HS-5 (cell line): ENCODE measurements at regions not wholly inside any gene's neighbourhood (a gene's known extent, or its start where the extent isn't known, plus 50 kb on each side); places are given as distances from the start of the nearest gene placed in this dataset.
"Not testable (repeated sequence)": the region's sequence is repeated elsewhere in the genome, so short reads cannot be mapped to it uniquely, and the experiment has no call there.

Experiments used
- DNase-seq: peaks from one replicate; pipeline ENCODE4 v3.0.0-alpha.2; 2012; ENCODE audit warnings: low read depth

DNA sequence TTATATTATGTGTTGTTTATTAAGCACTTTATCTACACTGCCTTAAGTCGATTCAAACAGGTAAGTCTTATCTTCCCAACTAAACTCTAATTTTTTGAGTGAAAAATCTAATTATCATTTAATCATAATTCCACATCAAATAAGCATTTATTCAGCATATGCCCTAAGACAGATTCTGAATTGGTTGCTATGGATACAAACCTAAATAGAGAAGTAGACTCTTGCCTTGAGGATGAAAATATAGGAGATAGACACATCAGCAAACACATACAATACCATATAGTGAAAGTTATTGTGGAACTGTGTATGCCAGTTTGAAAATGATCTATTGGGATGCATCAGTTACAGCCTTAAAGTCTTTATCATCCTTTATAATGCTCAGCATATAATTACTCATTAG is 1679.9 kb downstream of the SLITRK1 start:
- DNase-seq: no peak

DNA sequence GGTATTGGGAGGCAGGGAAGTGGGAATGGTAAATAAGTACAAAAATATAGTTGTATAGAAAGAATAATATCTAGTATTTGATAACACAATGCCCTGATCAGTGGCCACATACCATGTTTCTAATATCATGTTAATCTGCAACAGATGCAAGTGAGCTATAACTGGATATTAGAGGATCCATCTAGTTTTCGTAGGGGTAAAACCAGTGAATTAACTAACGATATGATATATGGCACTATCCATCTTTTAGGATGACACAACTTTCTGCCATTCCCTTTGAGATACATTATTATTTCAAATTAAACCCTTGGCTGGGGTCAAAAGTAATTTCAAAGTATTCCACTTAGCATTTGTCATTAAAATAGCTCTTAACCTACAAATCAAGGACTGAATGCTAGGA is 1686.2 kb downstream of the SLITRK1 start:
- no peak for DNase-seq

DNA sequence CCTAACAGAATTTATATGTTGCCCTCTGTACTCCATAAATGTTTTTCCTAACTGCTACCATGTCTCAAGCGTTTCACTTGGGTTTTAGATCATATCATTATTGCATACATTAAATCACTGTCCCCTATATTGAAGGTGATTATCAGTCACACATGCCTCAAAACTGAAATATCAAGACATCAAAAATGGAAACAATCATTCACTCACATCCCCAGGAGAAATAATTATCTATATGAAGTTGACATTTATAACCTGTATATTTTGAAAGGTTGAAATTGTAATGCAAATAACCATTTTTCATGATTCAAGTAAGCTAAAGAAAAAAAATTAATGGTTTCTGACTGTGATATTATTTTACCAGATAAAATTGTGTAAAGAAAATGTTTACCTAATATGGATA is 1695.0 kb downstream of the SLITRK1 start:
- no peak for DNase-seq

DNA sequence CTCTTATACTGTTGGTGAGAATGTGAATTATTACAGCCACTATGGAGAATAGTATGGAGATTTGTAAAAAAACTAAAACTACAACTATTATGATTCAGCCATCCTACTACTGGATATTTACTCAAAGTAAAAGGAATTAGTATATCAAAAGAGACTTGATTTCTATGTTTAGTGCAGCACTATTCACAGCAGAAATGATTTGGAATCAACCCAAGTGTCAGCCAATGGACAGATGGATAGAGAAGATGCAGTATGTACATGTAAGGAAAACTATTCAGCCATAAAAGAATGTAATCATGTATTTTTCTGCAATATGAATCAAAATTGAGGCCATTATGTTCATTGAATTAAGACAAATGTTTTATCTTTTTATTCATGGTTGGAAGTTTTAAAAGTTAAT is 1705.5 kb downstream of the SLITRK1 start:
- DNase-seq: no peak

DNA sequence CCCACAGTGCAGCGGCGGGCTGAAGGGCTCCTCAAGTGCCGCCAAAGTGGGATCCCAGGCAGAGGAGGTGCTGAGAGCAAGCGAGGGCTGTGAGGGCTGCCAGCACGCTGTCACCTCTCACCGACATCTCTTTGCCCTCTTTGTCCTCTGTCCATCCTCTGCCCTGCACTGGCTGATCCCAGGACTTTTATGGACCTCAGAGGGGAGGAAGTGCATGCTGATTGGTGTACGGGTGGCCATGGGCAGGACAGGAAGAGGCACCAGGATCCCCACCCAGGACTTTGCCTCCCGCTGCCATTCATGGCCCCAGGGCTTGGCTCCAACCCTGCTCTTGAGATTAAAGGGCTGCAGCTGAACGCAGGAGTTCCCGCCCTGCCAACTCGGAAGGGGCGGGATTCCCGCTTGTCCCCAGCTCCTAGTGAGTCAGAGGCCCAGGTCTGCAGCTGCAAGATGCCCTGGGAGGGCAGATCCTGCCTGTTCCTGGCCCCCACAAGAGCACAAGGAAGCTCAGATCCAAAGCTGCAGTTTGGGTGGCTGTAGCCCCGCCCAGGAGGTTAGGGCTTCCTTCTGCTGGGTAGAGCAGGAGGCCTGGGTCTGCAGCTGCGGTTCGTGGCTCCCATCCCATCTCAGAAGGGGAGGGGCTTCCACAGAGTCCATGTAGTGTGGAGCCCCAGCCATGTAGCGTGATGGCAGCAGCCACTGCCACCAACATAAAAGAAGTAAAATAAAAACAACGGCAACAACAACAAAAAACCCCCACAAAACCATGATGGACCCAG is 1716.7 kb downstream of the SLITRK1 start:
- DNase-seq: no peak

DNA sequence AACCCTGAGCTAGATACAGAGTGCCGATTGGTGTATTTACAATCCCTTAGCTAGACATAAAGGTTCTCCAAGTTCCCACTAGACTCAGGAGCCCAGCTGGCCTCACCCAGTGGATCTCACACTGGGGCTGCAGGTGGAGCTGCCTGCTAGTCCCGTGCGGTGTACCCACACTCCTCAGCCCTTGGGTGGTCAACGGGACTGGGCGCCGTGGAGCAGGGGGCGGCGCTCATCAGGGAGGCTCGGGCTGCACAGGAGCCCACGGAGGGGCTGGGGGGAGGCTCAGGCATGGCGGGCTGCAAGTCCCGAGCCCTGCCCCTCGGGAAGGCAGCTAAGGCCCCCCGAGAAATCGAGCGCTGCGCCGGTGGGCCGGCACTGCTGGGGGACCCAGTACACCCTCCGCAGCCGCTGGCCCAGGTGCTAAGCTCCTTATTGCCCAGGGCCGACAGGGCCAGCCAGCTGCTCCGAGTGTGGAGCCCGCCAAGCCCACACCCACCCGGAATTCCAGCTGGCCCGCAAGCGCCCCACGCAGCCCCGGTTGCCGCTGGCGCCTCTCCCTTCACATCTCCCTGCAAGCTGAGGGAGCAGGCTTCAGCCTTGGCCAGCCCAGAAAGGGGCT is 1717.4 kb downstream of the SLITRK1 start:
- DNase-seq: not testable (repeated sequence)

DNA sequence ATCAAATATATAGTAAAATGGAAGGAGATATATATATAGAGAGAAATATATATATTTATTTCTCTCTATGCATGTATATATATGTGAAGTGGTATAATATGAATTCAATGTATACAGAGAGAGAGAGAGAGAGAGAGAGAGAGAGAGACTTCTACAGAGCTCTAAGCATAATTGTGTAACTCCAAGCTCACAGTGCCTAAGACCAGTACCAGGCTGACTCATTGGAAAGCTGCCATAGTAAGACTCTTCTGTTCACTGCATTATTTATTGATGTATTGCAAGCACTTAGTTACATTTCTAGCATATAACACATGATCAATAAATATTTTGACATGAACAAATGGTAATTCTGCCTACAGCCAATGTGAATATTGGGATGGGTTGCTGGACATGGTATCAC is 1734.7 kb downstream of the SLITRK1 start:
- no peak for DNase-seq

DNA sequence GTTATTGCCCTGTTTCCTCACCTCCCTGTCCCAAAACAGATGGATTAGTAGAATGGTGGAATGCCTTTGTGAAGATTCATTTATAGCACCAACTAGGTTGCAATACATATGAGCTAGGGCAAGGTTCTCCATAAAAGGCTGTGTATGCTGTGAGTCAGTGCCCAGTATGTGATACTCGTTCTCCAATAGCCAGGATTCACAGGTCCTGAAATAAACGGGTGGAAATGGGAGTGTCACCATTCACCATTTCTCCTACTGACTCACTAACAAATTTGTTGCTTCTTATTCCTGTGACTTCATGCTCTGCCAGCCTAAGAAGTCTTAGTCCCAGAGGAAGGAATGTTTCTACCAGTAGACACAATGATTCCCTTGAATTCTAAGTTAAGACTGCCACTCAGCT is 1745.4 kb downstream of the SLITRK1 start:
- peak; percentile 36 for DNase-seq

DNA sequence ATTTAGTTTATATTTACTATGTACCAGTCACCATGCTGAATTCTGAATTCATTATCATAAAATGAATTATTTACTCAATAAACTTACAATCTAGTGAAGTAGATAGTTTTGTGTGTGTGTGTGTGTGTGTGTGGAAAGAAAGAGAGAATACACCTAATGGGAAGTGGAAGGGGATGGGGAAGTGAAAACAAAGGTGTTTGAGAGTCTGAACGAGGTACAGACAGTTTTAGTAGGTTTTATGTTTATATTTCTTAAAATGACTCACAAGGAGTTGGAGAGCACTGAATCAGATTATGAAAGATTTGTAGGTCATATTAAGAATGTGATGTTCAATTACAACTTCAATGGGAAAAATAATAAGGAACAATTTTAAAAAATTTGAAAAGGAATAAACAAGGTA is 1753.0 kb downstream of the SLITRK1 start:
- DNase-seq: no peak

DNA sequence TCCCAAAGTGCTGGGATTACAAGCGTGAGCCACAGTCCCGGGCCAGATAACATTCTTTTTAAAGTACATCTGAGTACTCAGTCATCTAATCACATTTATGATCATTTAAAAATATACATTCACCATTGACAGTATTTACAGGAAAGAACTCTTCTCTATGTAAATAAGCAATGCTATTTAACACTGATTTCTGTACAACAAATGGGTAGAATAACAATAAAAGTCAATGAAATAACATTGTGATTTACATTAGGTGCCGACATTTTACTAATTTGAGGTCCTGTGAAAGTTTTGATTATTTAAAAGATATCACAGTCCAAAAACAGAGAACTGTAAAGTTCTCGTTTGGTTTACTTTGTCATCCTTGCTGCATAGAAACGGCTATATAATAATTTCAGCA is 1763.7 kb downstream of the SLITRK1 start:
- DNase-seq: no peak

DNA sequence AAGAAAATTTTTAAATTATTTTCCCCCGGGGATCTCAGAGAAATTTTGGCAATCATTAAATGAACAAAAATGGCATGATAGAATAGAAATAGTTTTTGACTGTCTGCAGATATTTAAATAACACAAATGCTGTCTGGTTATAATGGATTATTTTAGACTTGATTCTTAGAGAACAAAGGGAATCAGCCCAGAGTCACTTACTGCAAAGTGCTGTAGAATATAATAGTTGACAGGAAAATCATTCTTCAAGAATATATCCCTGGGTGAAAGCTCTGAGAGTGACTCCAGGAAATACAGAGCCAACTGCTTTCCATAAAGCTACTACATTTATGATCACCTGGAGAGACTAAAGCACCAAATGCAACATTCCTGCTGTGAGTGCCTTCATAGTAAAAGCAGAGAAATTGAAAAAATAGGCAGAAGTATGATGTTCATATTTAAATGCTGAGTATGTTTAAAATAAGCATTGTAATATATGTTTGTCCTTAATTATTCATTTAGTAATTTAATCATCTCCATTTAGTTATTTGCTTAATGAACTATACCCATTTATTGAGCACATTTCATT is 1765.8 kb downstream of the SLITRK1 start:
- no peak for DNase-seq

DNA sequence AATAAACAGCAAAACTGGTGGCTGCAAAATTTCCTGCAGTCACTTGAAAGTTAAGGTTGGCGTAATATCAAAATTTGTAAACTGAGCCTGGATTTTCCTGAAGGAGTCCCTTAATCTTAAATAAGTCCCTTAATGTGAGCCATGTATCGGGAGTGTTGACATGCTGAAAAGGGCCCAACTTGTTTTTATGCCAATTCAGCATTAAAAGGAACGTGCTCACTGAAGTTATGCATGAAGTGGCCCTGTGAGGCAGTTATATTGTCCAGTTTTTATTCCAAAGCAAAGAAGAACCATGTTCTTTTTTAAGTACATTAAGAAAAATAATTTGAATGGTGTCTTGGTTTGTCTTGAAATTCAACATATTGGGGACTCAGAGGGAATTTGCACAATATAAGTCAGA is 1766.9 kb downstream of the SLITRK1 start:
- DNase-seq: no peak

DNA sequence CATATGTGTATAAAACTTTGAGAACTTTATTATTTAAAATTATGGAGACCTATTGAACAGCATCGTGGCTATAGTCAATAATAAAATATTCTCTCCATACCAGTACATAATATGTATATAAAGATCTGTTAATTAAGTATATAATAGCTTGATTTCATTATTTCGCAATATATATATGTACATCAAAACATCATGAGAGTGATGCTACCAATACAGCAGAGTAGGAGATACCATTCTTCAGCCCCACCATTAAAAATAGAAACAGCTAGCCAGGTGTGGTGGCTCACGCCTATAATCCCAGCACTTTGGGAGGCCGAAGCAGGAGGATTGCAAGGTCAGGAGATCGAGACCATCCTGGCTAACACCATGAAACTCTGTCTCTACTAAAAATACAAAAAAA is 1755.3 kb upstream of the SPRY2 start:
- no peak for DNase-seq

DNA sequence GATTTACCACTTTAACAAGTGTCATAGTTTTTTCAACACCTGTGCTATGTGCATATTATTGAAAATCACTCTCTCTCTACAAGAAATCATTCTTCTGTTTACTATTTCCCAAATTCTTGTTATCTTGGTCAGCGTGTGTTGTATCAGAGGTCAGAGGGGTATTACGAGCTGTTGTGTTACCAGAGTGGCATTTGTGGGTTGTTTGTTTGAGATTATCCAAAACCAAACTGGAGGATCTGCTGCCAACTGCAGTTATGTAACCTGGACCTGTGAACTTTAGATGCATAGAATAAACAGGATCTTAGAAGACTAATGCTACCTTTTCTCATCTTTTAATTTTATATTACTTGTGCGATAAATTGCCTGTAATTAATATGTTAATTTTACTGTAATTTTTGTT is 1751.4 kb upstream of the SPRY2 start:
- no peak for DNase-seq

DNA sequence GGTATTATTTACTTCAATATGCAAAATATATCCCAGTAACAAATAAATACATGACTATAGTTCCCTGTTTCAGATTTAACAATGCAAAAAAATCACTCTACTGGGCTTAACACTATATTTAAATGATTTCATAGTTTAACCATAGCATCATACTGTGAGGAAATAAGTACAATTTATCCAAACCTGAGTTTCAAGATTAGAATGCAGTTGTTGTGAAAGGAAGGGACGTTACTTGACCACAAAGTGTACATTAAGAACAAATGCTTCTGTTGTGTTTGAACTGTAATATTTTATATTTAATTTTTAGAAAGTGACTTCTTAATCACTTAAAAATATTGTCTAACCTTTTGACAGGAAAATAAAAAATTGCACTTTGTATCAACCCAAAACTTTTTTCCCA is 1747.9 kb upstream of the SPRY2 start:
- DNase-seq: peak; percentile 32

DNA sequence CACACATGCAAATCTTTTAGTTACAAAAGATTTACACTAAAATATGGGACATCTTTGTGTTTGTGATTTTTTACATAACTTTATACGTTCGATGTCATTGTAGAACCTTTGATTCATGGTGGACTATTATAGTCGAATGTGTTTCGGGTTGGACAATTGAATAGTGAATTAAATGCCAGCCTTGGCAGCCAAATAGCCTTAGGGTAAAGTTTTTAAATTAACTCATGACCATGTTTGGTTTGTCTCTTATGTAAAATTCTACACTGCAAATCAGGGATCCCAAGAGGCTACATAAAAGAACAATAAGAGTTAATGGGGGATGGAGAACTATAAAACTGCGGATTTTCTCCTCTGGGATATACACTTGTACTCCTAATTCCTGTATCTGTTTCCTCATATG is 1735.6 kb upstream of the SPRY2 start:
- DNase-seq: no peak

DNA sequence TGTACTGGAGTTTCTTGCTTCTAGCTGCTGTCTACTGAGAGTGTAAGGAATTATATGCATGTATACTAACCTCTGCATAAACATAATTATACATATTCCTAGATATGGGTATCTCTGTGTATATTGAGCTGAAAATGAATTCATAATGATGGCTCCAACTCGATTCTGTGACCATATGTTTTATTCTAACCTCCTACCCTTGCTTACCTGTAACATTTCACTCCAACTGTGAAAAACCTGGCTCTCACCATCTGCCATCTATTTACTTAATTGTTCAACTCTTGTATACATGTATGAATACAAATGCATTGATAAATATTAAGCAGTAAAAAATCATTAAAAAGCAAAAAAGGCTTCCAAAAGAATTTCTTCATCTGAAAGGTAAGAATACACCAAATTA is 1729.5 kb upstream of the SPRY2 start:
- no peak for DNase-seq

DNA sequence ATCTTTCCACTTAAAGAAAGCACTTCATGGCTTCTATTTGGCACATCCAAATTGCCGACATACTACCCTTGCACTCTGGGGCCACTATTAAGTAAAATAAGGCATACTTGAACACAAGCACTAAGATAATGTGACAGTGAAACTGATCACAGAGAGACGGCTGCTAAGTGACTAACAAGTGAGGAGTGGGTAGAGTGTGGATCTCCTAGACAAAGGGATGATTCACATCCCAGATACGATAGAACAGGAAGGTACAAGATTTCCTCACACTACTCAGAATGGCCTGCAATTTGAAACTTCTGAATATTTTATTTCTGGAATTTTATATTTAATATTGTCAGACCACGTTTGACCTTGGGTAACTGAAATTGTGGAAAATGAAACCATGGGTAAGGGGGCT is 1721.8 kb upstream of the SPRY2 start:
- no peak for DNase-seq

DNA sequence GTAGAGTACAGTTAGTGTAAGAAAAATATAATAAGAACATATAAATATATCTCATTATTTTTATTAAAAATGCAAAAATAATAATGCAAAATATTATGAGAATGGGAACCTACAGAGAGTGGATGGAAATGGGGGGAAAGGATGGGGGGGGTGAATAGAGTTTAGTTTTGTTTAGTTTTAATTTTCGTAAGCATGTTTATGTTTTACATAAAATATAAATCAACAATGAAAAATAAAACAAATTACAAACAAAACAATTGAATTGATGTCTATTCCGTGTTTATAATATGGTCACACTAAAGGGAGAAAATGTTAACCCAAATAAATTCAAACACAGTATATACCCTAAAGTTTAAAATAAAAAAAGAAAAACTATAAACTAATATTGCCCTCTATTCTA is 1717.4 kb upstream of the SPRY2 start:
- no peak for DNase-seq

DNA sequence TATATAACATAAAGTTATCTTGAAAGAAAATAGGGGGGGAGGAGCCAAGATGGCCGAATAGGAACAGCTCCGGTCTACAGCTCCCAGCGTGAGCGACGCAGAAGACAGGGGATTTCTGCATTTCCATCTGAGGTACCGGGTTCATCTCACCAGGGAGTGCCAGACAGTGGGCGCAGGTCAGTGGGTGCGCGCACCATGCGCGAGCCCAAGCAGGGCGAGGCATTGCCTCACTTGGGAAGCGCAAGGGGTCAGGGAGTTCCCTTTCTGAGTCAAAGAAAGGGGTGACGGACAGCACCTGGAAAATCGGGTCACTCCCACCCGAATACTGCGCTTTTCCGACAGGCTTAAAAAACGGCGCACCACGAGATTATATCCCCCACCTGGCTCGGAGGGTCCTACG is 1704.4 kb upstream of the SPRY2 start:
- not testable (repeated sequence) for DNase-seq

DNA sequence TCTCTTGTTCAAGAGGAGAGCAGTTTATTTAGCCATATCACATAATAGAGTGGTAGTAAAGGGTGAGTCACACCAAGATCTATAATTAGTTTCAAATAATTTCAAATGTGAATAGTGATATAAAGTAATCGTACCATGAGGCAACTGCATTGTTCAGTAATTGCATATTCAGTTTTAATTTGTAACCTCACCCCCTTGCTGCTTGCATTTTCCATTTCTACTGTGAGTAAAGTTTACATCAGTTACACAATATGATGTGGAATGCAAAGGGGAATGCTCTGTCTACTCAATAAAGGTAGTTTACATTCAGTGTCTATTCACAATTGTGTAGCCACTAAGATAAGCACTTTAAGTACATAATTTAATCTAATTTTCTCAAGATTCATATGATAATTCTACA is 1695.7 kb upstream of the SPRY2 start:
- DNase-seq: no peak

DNA sequence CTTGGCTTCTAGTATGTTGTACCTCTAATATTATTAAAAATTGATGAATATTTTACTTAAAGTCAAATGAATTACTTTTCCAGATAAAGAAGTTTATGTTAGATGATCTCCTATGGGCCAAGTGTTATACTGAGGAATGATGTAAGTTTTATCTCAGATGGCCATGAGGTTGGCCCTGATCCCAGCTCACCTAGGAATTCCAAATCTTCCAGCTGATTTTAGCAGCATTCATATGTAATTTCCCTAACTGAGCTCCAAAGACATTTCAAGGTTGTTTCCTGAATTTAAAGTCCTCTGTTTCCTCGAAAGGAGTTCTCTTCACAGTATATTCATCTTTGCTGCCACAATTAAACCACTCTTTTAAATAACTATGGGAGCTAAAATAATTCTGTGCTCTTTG is 1670.4 kb upstream of the SPRY2 start:
- DNase-seq: no peak

DNA sequence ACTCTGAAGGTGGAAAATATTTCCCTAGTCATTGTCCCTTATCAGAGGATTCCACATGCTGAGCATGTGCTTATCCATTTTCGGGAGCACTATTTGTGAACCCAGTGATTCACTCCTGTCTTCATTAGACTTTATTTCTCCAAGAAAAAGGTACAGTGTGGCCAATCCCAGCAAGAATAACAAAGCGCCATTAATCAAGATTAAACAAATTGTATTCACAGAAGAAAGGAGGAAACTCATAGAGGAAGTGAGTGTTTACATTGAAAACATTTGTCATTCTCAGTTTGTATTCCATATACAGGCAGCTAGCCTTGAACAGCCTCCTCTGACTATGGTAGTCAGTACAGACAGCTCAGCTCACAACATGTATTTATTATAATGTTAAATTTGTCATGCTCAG is 1669.9 kb upstream of the SPRY2 start:
- DNase-seq: no peak

DNA sequence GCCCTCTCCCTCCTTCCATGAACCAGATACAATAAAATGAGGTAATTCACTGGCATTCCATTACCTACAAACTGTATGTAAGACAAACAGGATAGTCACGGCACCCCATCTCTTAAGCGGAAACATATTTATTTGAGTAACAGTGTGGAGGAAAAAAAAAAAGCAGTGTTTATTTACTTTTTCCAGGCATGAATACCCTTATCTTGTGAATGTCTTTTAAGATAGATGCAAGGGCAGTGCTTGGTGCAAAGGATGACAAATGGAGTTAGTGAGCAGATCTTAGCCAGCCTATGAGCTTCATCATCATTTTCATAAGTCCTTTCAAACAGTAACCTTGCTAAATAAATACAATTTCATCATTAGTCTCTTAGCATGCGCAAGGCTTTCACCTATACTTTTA is 1661.8 kb upstream of the SPRY2 start:
- DNase-seq: no peak
